K562 (cell line): ENCODE measurements at regions not wholly inside any gene's neighbourhood (a gene's known extent, or its start where the extent isn't known, plus 50 kb on each side); places are given as distances from the start of the nearest gene placed in this dataset.

Experiments used
- ATAC-seq: fragments of 200-7000 bp; cut with Tn5 transposase; 3 replicates; pipeline ENCODE4 v1.9.1; 2020; ENCODE audit warnings: moderate library complexity
- BruUV-seq: library from RNA; stranded (reverse); fragments of 400-500 nt; replicated peaks from 2 replicates; lab custom pipeline; 2021; lab: Mats Ljungman, UMichigan
- CTCF ChIA-PET: fragments of 300-600 bp; formaldehyde crosslinking; extraction: SDS; loops from one replicate; lab custom pipeline; 2021; ENCODE audit warnings: low intra/inter-chr PET ratio; lab: Yijun Ruan, JAX
- POLR2A ChIA-PET: fragments of 300-600, 350-650 bp; sonication (Branson Sonifier 250); formaldehyde crosslinking; extraction: SDS; loops from one replicate; lab custom pipeline; 2021; ENCODE audit warnings: antibody characterized with exemption, inconsistent platforms; lab: Yijun Ruan, JAX
- DNase-seq, 4 experiments: peaks; one replicate each; pipeline versions ENCODE4 v3.0.0 to v3.0.0-alpha.2; 2011 to 2018; ENCODE audit warnings: low spot score in 3 of 4, mixed read lengths in 3 of 4; ENCODE audit errors: extremely low read depth in 1 of 4
- FAIRE-seq: peaks from 2 replicates; lab custom pipeline; 2011; peaks lifted over from hg19 to GRCh38; lab: Jason Lieb, UNC
- H2AFZ ChIP-seq: 2 replicates; pipeline ENCODE4 v1.6.0; 2011; ENCODE audit warnings: low read depth, low read length, control low read depth, inconsistent platforms
- H3K27ac ChIP-seq: fragments of 200-600 bp; 3 replicates; pipeline ENCODE4 v1.8.0; 2011; ENCODE audit warnings: low read depth, mild to moderate bottlenecking, control low read depth, inconsistent platforms, low read length, moderate library complexity, mixed read lengths; ENCODE audit errors: extremely low read depth
- H3K27me3 ChIP-seq, 2 experiments: fragments of 300-600 bp in 1 of 2; 2 replicates in 1 of 2; 3 replicates in 1 of 2; pipeline versions ENCODE4 v1.6.0 to v1.8.0; 2011; ENCODE audit warnings: inconsistent platforms in 2 of 2, low read length in 2 of 2, mild to moderate bottlenecking in 1 of 2, mixed read lengths in 1 of 2, moderate library complexity in 1 of 2; ENCODE audit not compliant: control insufficient read depth in 2 of 2, insufficient read depth in 2 of 2
- H3K36me3 ChIP-seq: fragments of 300-600 bp; 3 replicates; pipeline ENCODE4 v1.8.0; 2011; ENCODE audit warnings: mild to moderate bottlenecking, low read length, inconsistent platforms; ENCODE audit not compliant: control insufficient read depth, insufficient read depth
- H3K4me1 ChIP-seq, 2 experiments: fragments of 200-600 bp in 1 of 2; replicated peaks in 1 of 2; 2 replicates in 1 of 2; 3 replicates in 1 of 2; pipeline versions ENCODE4 v1.5.1 to v1.8.0; 2011; ENCODE audit warnings: inconsistent platforms in 2 of 2, low read length in 2 of 2, mild to moderate bottlenecking in 1 of 2, mixed read lengths in 1 of 2, moderate library complexity in 1 of 2; ENCODE audit not compliant: control insufficient read depth in 2 of 2, insufficient read depth in 2 of 2
- H3K4me2 ChIP-seq: 2 replicates; pipeline ENCODE4 v1.6.1; 2011; ENCODE audit warnings: low read length, control low read depth, inconsistent platforms, mixed read lengths; ENCODE audit not compliant: insufficient read depth
- H3K4me3 ChIP-seq: fragments of 200-600 bp; sonication (generic), shearing (Covaris generic); 2 replicates; pipeline ENCODE4 v1.5.1; 2016; ENCODE audit warnings: control low read depth, inconsistent platforms
- H3K79me2 ChIP-seq: fragments of 200-600 bp; 3 replicates; pipeline ENCODE4 v1.8.0; 2011; ENCODE audit warnings: low read length, inconsistent platforms; ENCODE audit not compliant: control insufficient read depth, insufficient read depth
- H3K9ac ChIP-seq, 2 experiments: 2 replicates each; pipeline versions ENCODE4 v1.6.0 to v1.6.1; 2011; ENCODE audit warnings: low read depth in 2 of 2, low read length in 2 of 2, control low read depth in 1 of 2, inconsistent platforms in 1 of 2, mild to moderate bottlenecking in 1 of 2, mixed read lengths in 1 of 2; ENCODE audit not compliant: insufficient read depth in 1 of 2
- H3K9me1 ChIP-seq: one replicate; pipeline ENCODE4 v1.6.0; 2011; ENCODE audit warnings: inconsistent platforms, mild to moderate bottlenecking, low read length, moderate library complexity; ENCODE audit not compliant: control insufficient read depth, insufficient read depth
- H3K9me3 ChIP-seq: replicated peaks from 2 replicates; pipeline ENCODE4 v1.5.1; 2011; ENCODE audit warnings: low read depth, low read length, inconsistent platforms; ENCODE audit not compliant: control insufficient read depth, insufficient read depth
- H4K20me1 ChIP-seq: replicated peaks from 2 replicates; pipeline ENCODE4 v1.6.1; 2011; ENCODE audit warnings: low read length, inconsistent platforms, mixed read lengths; ENCODE audit not compliant: control insufficient read depth, insufficient read depth
- L3MBTL2 ChIP-seq: fragments of 450-650 bp; IDR thresholded peaks from 2 replicates; pipeline ENCODE4 v1.6.1; 2016; ENCODE audit warnings: mild to moderate bottlenecking, moderate library complexity
- NR2F6 ChIP-seq: fragments of 450-650 bp; formaldehyde crosslinking; IDR thresholded peaks from 2 replicates; pipeline ENCODE4 v1.4.0; 2020; ENCODE audit warnings: mild to moderate bottlenecking
- SMARCA5 ChIP-seq: fragments of 450-650 bp; IDR thresholded peaks from 2 replicates; pipeline ENCODE4 v1.6.1; 2016
- SRSF7 ChIP-seq: fragments of 200-400 bp; formaldehyde crosslinking; optimal IDR thresholded peaks from 2 replicates; pipeline ENCODE3; 2017; ENCODE audit warnings: mild to moderate bottlenecking, low read depth, low read length
- TEAD1 ChIP-seq, 2 experiments: fragments of 450-650 bp in 1 of 2; sonication (generic) in 1 of 2; formaldehyde crosslinking; IDR thresholded peaks; 2 replicates each; pipeline versions ENCODE4 v1.4.0 to v1.8.0; 2020 to 2022; ENCODE audit warnings: mild to moderate bottlenecking in 2 of 2, missing genetic modification reagents in 1 of 2
- TOE1 ChIP-seq, 2 experiments: fragments of 450-650 bp in 1 of 2; sonication (generic) in 1 of 2; formaldehyde crosslinking in 1 of 2; IDR thresholded peaks; 2 replicates each; pipeline versions ENCODE4 v1.7.1 to v1.8.0; 2016 to 2022; ENCODE audit warnings: borderline replicate concordance in 2 of 2, mild to moderate bottlenecking in 2 of 2, antibody characterized with exemption in 1 of 2, inconsistent platforms in 1 of 2, low read depth in 1 of 2, missing genetic modification reagents in 1 of 2, moderate library complexity in 1 of 2
- ZNF551 ChIP-seq: fragments of 250-450 bp; sonication (Bioruptor Pico); IDR thresholded peaks from 2 replicates; pipeline ENCODE4 v1.5.0; 2021; ENCODE audit warnings: mild to moderate bottlenecking, moderate library complexity
- WGBS: fragments of 100-300 bp; shearing (Covaris generic); methylation state at CpG from one replicate; pipeline ENCODE4 v1.1.6; 2016; ENCODE audit warnings: low coverage, mixed read lengths; ENCODE audit not compliant: insufficient coverage; ENCODE audit errors: missing lambda C conversion rate; 5-methylcytosine and 5-hydroxymethylcytosine counted together
- in situ Hi-C: fragments of 300-500 bp; cut with MboI; formaldehyde crosslinking; loops from 4 replicates; pipeline ENCODE4 v1.15.0; 2018; ENCODE audit warnings: inconsistent platforms, mixed read lengths
- intact Hi-C: fragments of 100-400 bp; cut with micrococcal nuclease; formaldehyde crosslinking; loops from 2 replicates; pipeline ENCODE4 v1.14.2; 2022
- TF ChIP-seq, protein P1 (sequence below): fragments of 450-650 bp; IDR thresholded peaks from 2 replicates; pipeline ENCODE4 v1.6.1; 2016
- TF ChIP-seq, protein P2 (sequence below): fragments of 250-450 bp; sonication (Bioruptor Pico); IDR thresholded peaks from 2 replicates; pipeline ENCODE4 v1.5.0; 2020; ENCODE audit warnings: mild to moderate bottlenecking, borderline replicate concordance
- TF ChIP-seq, protein P3 (sequence below): fragments of 250-450 bp; sonication (Bioruptor Pico); IDR thresholded peaks from 2 replicates; pipeline ENCODE4 v1.8.0; 2022; ENCODE audit warnings: moderate library complexity, mild to moderate bottlenecking, inconsistent platforms

DNA sequence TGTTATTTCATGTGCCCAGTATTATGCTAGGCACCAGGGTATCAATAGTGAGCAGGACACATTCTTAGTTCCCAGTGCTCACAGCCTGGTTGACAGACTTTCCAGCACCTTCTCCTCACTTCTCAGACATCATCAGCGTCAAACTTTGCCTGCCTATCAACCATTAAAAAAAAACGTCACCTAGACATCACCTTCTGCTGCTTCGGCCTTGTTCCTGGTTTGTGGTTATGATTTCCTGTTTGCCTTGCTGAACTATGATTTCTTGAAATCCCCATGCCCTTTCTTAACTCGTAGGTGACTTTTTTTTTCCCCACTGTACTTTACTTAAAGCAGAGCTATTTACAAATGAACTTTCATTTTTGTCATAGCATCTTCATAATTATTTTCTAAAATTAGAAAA is 60.4 kb upstream of the NABP1 start:
- ATAC-seq: no peak
- intact Hi-C loops (no loop called here), in situ Hi-C loops (no loop called here)
- WGBS: 48% methylated on average over 4 of the region's 4 CpGs
- Histone ChIP-seq H3K9me1 (no peaks in the 10 kb centered on the region), H3K27me3 (no peaks in the 10 kb centered on the region), H3K36me3 (no peaks in the 10 kb centered on the region), H3K4me2 (no peak overlapping the region), H3K4me3 (no peak overlapping the region), H3K9me3 (no peaks in the 10 kb centered on the region), H3K79me2 (no peaks in the 10 kb centered on the region), H3K27ac (no peak overlapping the region), H4K20me1 (no peaks in the 10 kb centered on the region), H2AFZ (0 out of 2 replicates have a peak overlapping the region, but pooled peaks have one; percentile 51), H3K4me1 (peaks cover 0 to 7% of the 10 kb centered on the region in 2 experiments; a peak in 2 of 5 replicates), H3K9ac (no peak overlapping the region)
- ChIA-PET CTCF (no interaction called here), POLR2A (no interaction called here)
- no peak for FAIRE-seq
- no peak for DNase-seq
- no TSS peak for BruUV-seq
- TF ChIP-seq SMARCA5: no peak
- TF ChIP-seq, protein P1, sequence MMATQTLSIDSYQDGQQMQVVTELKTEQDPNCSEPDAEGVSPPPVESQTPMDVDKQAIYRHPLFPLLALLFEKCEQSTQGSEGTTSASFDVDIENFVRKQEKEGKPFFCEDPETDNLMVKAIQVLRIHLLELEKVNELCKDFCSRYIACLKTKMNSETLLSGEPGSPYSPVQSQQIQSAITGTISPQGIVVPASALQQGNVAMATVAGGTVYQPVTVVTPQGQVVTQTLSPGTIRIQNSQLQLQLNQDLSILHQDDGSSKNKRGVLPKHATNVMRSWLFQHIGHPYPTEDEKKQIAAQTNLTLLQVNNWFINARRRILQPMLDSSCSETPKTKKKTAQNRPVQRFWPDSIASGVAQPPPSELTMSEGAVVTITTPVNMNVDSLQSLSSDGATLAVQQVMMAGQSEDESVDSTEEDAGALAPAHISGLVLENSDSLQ: 0 out of 2 replicates have a peak, but pooled peaks have one; percentile 15

DNA sequence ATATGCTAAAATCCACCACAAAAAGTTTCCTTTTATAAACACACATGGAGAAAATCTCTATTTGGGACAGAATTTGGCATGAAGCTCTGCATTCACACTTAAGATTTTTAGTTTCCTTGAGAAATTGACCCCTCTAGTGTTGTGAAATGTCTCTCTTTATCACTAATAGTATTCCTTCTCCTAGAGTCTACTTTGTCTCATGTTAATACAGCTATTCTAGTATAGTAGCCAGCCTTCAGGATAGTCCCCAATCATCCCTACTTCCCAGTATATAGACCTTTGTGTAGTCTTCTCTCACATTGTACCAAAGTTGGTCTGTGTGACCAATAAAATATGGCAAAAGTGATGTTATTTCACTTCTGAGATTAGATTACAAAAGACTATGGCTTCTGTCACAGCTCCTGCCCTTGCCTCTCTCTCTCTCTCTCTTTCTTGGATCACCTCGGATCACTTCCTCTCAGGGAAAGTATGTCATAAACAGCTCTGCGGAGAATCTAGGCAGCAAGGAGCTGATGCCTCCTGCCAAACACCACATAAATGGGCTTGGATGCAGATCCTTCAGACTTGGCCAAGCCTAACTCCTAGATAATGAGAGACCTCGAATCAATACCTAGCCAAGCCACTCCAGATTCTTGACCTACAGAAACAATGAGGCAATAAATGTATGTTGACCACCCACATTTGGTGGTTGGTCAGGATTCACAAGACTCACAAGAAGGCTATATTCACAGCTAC is 59.7 kb upstream of the NABP1 start:
- ChIA-PET CTCF (no interaction called here), POLR2A (no interaction called here)
- H3K4me3 ChIP-seq: no peak overlapping the region
- H3K79me2 ChIP-seq: no peaks in the 10 kb centered on the region
- no peaks in the 10 kb centered on the region for H3K9me1 ChIP-seq
- H4K20me1 ChIP-seq: no peaks in the 10 kb centered on the region
- H3K27me3 ChIP-seq: no peaks in the 10 kb centered on the region
- H3K4me1 ChIP-seq: peaks cover 0 to 7% of the 10 kb centered on the region in 2 experiments; a peak in 3 of 5 replicates
- H3K4me2 ChIP-seq: no peak overlapping the region
- no peak for DNase-seq
- no peaks in the 10 kb centered on the region for H3K36me3 ChIP-seq
- no TSS peak for BruUV-seq
- no peaks in the 10 kb centered on the region for H3K9me3 ChIP-seq
- H2AFZ ChIP-seq: peak overlapping the region; percentile 51; the same call in 1 of the 2 replicates
- FAIRE-seq: no peak
- no peak for ATAC-seq
- in situ Hi-C loops: no loop called here
- no peak overlapping the region for H3K9ac ChIP-seq
- intact Hi-C loops: no loop called here
- 91% methylated on average over 2 of the region's 3 CpGs for WGBS
- H3K27ac ChIP-seq: no peak overlapping the region
- TF ChIP-seq TEAD1 (CRISPR knock-in tag; IDR thresholded peaks at IDR 0.05) (no peak), L3MBTL2 (no peak), NR2F6 (CRISPR knock-in tag) (no peak), ZNF551 (no peak), TOE1 (IDR thresholded peaks at IDR 0.05; ENCODE audit: borderline replicate concordance) (no peak), TOE1 (CRISPR knock-in tag; IDR thresholded peaks at IDR 0.05; ENCODE audit: borderline replicate concordance, low read depth) (no peak), SRSF7 (no peak)
- TF ChIP-seq, protein P2, sequence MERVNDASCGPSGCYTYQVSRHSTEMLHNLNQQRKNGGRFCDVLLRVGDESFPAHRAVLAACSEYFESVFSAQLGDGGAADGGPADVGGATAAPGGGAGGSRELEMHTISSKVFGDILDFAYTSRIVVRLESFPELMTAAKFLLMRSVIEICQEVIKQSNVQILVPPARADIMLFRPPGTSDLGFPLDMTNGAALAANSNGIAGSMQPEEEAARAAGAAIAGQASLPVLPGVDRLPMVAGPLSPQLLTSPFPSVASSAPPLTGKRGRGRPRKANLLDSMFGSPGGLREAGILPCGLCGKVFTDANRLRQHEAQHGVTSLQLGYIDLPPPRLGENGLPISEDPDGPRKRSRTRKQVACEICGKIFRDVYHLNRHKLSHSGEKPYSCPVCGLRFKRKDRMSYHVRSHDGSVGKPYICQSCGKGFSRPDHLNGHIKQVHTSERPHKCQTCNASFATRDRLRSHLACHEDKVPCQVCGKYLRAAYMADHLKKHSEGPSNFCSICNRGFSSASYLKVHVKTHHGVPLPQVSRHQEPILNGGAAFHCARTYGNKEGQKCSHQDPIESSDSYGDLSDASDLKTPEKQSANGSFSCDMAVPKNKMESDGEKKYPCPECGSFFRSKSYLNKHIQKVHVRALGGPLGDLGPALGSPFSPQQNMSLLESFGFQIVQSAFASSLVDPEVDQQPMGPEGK: no peak
- TF ChIP-seq, protein P3, sequence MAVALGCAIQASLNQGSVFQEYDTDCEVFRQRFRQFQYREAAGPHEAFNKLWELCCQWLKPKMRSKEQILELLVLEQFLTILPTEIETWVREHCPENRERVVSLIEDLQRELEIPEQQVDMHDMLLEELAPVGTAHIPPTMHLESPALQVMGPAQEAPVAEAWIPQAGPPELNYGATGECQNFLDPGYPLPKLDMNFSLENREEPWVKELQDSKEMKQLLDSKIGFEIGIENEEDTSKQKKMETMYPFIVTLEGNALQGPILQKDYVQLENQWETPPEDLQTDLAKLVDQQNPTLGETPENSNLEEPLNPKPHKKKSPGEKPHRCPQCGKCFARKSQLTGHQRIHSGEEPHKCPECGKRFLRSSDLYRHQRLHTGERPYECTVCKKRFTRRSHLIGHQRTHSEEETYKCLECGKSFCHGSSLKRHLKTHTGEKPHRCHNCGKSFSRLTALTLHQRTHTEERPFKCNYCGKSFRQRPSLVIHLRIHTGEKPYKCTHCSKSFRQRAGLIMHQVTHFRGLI (CRISPR knock-in tag): no peak
